Heart left ventricle (tissue), 13 donors: ENCODE measurements at regions not wholly inside any gene's neighbourhood (a gene's known extent, or its start where the extent isn't known, plus 50 kb on each side); places are given as distances from the start of the nearest gene placed in this dataset.

Experiments used
- CTCF ChIP-seq, 12 donors: fragments of 200-600 bp; sonication (generic) in 4 of 12; IDR thresholded peaks; one replicate each; pipeline versions ENCODE4 v1.5.0 to v1.8.0; 2018 to 2022; ENCODE audit warnings: antibody characterized with exemption in 12 of 12, mild to moderate bottlenecking in 5 of 12
- POLR2A ChIP-seq, 2 donors: fragments of 450-650 bp; IDR thresholded peaks; one replicate each; pipeline ENCODE4 v1.6.1; 2017; ENCODE audit warnings: antibody characterized with exemption in 2 of 2, mild to moderate bottlenecking in 2 of 2, moderate library complexity in 2 of 2
- donor health status: ischemic (EF 13 %, LVEDD 7.1; RV severe dilation, severe dysfunction).
- donor health status: DM: no; HTN: yes; CAD: no.
- donor health status: DM: no; HTN: no; CAD: no.
- donor health status: ischemic (EF 25% LVEDD 6.9; RV normal size, moderate dysfunction).
- donor health status: ischemic (EF 25% LVEDD 5.7; RV mildly dilated, moderate dysfunction).
- donor health status: ischemic (EF 35%, LVEDD 5.7; RV mildly dilated, moderate dysfunction).
- donor health status: nonischemic (EF 11% LVEDD 7.7; RV severe dilation, severe dysfunction).
- donor health status: DM: yes; HTN: yes; CAD: no.
- donor health status: PGD.
- donor health status: ischemic (EF 29% LVEDD 5.4; RV normal size, mild dysfunction).
- donor health status: nonischemic (EF 23%, LVEDD 6.1; RV moderate dilation, normal function).

GRCh38 chr4:38354872-38355271, 309.1 kb upstream of the KLF3 start:
- TF ChIP-seq POLR2A (IDR thresholded peaks at IDR 0.05) (no peak), CTCF (IDR thresholded peaks at IDR 0.05) (no peak)
